HL-60 (cell line): ENCODE measurements at regions not wholly inside any gene's neighbourhood (a gene's known extent, or its start where the extent isn't known, plus 50 kb on each side); places are given as distances from the start of the nearest gene placed in this dataset.

ENCODE experiments used
- DNase-seq, 2 experiments: peaks; one replicate each; pipeline ENCODE4 v3.0.0-alpha.2; 2010 to 2020; ENCODE audit warnings: low read depth in 1 of 2, low spot score in 1 of 2
- H3K27ac ChIP-seq: fragments of 250-450 bp; sonication (Bioruptor Pico); replicated peaks from 2 replicates; pipeline ENCODE4 v1.5.1; 2020; ENCODE audit warnings: mild to moderate bottlenecking, moderate library complexity
- H3K27me3 ChIP-seq: fragments of 250-450 bp; sonication (Bioruptor Pico); 2 replicates; pipeline ENCODE4 v1.5.1; 2021; ENCODE audit warnings: mild to moderate bottlenecking, moderate library complexity; ENCODE audit not compliant: insufficient read depth, poor library complexity, severe bottlenecking
- H3K4me3 ChIP-seq: replicated peaks from 2 replicates; pipeline ENCODE4 v1.5.1; 2011; ENCODE audit warnings: mild to moderate bottlenecking, control low read depth, low read length; ENCODE audit not compliant: insufficient read depth
- CTCF ChIP-seq: IDR thresholded peaks from one replicate; pipeline ENCODE4 v1.5.1; 2011; ENCODE audit warnings: low read length, control low read depth, inconsistent platforms; ENCODE audit not compliant: insufficient read depth
- GABPA ChIP-seq: IDR thresholded peaks from 2 replicates; pipeline ENCODE4 v1.6.1; 2012; ENCODE audit warnings: low read depth
- POLR2AphosphoS5 ChIP-seq: IDR thresholded peaks from 2 replicates; pipeline ENCODE4 v1.6.1; 2012; ENCODE audit warnings: low read depth
- REST ChIP-seq: IDR thresholded peaks from 2 replicates; pipeline ENCODE4 v1.6.1; 2012; ENCODE audit warnings: low read depth; ENCODE audit not compliant: insufficient replicate concordance
- SPI1 ChIP-seq: IDR thresholded peaks from 2 replicates; pipeline ENCODE4 v1.6.1; 2012; ENCODE audit warnings: low read depth, mild to moderate bottlenecking, borderline replicate concordance

DNA sequence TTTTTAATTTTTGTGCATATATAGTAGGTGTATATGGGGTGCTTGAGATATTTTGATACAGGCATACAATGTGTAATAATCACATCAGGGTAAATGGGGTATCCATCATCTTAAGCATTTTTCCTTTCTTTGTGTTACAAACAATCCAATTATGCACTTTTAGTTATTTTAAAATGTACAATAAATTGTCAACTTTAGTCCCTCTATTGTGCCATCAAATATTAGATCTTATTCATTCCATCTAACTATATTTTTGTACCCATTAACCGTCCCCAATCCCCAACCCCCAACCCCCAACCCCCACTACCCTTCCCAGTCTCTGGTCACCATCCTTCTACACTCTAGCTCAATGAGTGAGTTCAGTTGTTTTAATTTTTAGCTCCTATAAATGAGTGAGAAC is 335.1 kb upstream of the C11orf87 start:
- Histone ChIP-seq H3K27ac (peak overlapping the region; percentile 73; the same call in 1 of the 2 replicates), H3K4me3 (no peak overlapping the region), H3K27me3 (no peaks in the 10 kb centered on the region)
- no peak for DNase-seq
- TF ChIP-seq SPI1 = no peak
- no peak for TF ChIP-seq GABPA
- TF ChIP-seq CTCF = no peak

GRCh38 chr11:109088086-109088485 is 333.9 kb upstream of the C11orf87 start:
- DNase-seq = peak; percentile 71 to 79
- no peaks in the 10 kb centered on the region for H3K27me3 ChIP-seq

GRCh38 chr11:109089144-109089543 is 332.8 kb upstream of the C11orf87 start:
- TF ChIP-seq REST (no peak), GABPA (no peak), SPI1 (no peak), CTCF (no peak), POLR2AphosphoS5 (no peak)
- Histone ChIP-seq H3K27me3 (no peaks in the 10 kb centered on the region), H3K4me3 (no peak overlapping the region), H3K27ac (peak overlapping the region; percentile 73)
- DNase-seq = no peak

More at GRCh38 chr11:109088086-109088485, 333.9 kb upstream of the C11orf87 start:
- H3K27ac ChIP-seq = peak overlapping the region; percentile 73
- H3K4me3 ChIP-seq = no peak overlapping the region
- peak; percentile 80 for TF ChIP-seq SPI1
- TF ChIP-seq POLR2AphosphoS5 = 0 out of 2 replicates have a peak, but pooled peaks have one; percentile 31
- no peak for TF ChIP-seq GABPA

DNA sequence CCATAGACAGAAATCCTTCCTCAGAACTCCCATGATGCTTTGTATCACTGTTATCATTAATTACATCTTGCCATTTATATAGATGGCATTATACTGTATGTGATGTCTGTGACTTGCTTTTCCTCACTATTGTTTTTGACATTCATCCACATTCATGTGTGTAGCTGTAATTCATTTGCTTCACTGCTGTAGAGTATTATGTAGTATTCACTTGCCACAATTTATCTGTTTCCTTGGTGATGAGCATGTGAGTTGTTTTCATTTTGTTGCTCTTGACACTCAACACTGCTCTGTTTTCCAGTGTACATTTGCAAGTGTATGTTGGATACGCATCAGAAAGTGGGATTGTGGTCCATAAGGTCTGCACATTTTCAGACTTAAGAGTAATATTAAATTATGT is 328.6 kb upstream of the C11orf87 start:
- Histone ChIP-seq H3K27ac (no peak overlapping the region), H3K4me3 (no peak overlapping the region), H3K27me3 (no peaks in the 10 kb centered on the region)
- no peak for DNase-seq
- no peak for TF ChIP-seq POLR2AphosphoS5
- TF ChIP-seq SPI1 = no peak
- TF ChIP-seq GABPA = no peak
- no peak for TF ChIP-seq CTCF
- TF ChIP-seq REST = no peak
